ENCODE measurements at regions not wholly inside any gene's neighbourhood (a gene's known extent, or its start where the extent isn't known, plus 50 kb on each side); places are given as distances from the start of the nearest gene placed in this dataset.

- no peak overlapping the region for H3K27ac ChIP-seq
- ATAC-seq: no peak
- no peak overlapping the region for H3K4me3 ChIP-seq
- no peak for DNase-seq
- no peaks in the 10 kb centered on the region for H3K36me3 ChIP-seq (ENCODE audit: insufficient read depth in 1 of 2, low read depth in 1 of 2)
- no peaks in the 10 kb centered on the region for H3K9me3 ChIP-seq
- H3K27me3 ChIP-seq (ENCODE audit: insufficient read depth in 3 of 3, low read length in 2 of 3): peaks cover 0 to 3% (median 0%) of the 10 kb centered on the region in 3 donors
- WGBS, 3 donors: 67 to 81% (median 79%) methylated on average over 2 of the region's 2 CpGs
- H3K4me1 ChIP-seq: no peaks in the 10 kb centered on the region
- no peak for TF ChIP-seq CTCF (IDR thresholded peaks at IDR 0.05)
- intact Hi-C loops (cut with DNase I): no loop called here
Measured at GRCh38 chrX:43316146-43316545, 340.0 kb upstream of the MAOA start.

DNA sequence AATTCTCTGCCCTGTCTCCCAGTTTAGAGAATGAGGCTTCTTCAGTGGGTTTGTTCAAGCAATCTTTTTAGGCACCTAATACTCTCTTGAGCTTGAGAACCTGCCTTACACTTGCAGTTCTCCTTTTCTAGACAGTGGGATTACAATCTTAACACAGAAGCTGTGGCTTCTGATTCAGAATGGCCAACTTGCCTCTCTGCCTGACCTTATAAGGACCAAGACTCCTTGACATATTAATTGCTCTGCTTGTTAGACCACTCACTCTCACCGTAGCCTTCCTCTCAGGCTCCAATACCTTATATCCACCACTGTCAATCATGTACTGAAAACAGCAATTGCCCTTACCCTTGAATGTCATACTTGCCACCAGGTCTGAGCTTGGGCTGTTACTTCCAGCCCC is 338.7 kb upstream of the MAOA start:
- Histone ChIP-seq H3K4me1 (no peaks in the 10 kb centered on the region), H3K36me3 (ENCODE audit: insufficient read depth in 1 of 2, low read depth in 1 of 2) (no peaks in the 10 kb centered on the region), H3K4me3 (no peak overlapping the region), H3K27me3 (ENCODE audit: insufficient read depth in 3 of 3, low read length in 2 of 3) (no peaks in the 10 kb centered on the region), H3K27ac (no peak overlapping the region), H3K9me3 (no peaks in the 10 kb centered on the region)
- ATAC-seq (no peak), DNase-seq (no peak)
- intact Hi-C loops (cut with DNase I): no loop called here
- WGBS, 3 donors: 52 to 64% (median 54%) methylated on average over 1 of the region's 1 CpG
- TF ChIP-seq CTCF (IDR thresholded peaks at IDR 0.05): no peak

GRCh38 chrX:43328358-43328946 is 327.6 kb upstream of the MAOA start:
- no peaks in the 10 kb centered on the region for H3K36me3 ChIP-seq (ENCODE audit: insufficient read depth in 1 of 2, low read depth in 1 of 2)
- H3K27ac ChIP-seq: no peak overlapping the region
- intact Hi-C loops (cut with DNase I): no loop called here
- ATAC-seq: no peak
- no peaks in the 10 kb centered on the region for H3K4me1 ChIP-seq
- no peak overlapping the region for H3K4me3 ChIP-seq
- TF ChIP-seq CTCF (IDR thresholded peaks at IDR 0.05): no peak
- WGBS, 3 donors: 84 to 91% (median 87%) methylated on average over 9 of the region's 9 CpGs
- no peaks in the 10 kb centered on the region for H3K9me3 ChIP-seq
- H3K27me3 ChIP-seq (ENCODE audit: insufficient read depth in 3 of 3, low read length in 2 of 3): no peaks in the 10 kb centered on the region
- no peak for DNase-seq

GRCh38 chrX:43333543-43333942 is 322.6 kb upstream of the MAOA start:
- DNase-seq (no peak), ATAC-seq (no peak)
- Histone ChIP-seq H3K9me3 (peaks cover 6% of the 10 kb centered on the region), H3K27me3 (ENCODE audit: insufficient read depth in 3 of 3, low read length in 2 of 3) (no peaks in the 10 kb centered on the region), H3K4me1 (no peaks in the 10 kb centered on the region), H3K4me3 (no peak overlapping the region), H3K27ac (no peak overlapping the region), H3K36me3 (ENCODE audit: insufficient read depth in 1 of 2, low read depth in 1 of 2) (no peaks in the 10 kb centered on the region)
- TF ChIP-seq CTCF (IDR thresholded peaks at IDR 0.05): no peak
- intact Hi-C loops (cut with DNase I): no loop called here
- 71 to 89% (median 87%) methylated on average over 1 of the region's 1 CpG for WGBS, 3 donors

DNA sequence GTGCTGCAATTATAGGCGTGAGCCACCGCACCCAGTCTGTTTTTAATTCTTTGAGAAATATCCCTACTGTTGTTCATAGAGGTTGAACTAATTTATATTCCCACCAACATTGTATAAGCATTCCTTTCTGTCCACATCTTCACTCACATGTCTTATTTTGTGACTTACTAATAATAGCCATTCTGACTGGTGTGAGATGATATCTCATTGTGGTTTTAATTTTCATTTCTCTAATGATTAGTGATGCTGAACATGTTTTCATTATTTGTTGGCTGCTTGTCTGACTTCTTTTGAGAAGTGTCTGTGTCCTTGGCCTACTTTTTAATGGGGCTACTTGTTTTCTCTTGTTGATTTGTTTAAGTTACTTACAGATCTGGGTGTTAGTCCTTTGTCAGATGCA is 310.9 kb upstream of the MAOA start:
- Histone ChIP-seq H3K4me3 (no peak overlapping the region), H3K4me1 (no peaks in the 10 kb centered on the region), H3K27ac (no peak overlapping the region), H3K36me3 (ENCODE audit: insufficient read depth in 1 of 2, low read depth in 1 of 2) (no peaks in the 10 kb centered on the region), H3K27me3 (ENCODE audit: insufficient read depth in 3 of 3, low read length in 2 of 3) (peaks cover 0 to 2% (median 0%) of the 10 kb centered on the region in 3 donors), H3K9me3 (no peaks in the 10 kb centered on the region)
- TF ChIP-seq CTCF (IDR thresholded peaks at IDR 0.05): no peak
- DNase-seq (no peak), ATAC-seq (no peak)
- 75 to 93% (median 80%) methylated on average over 2 of the region's 2 CpGs for WGBS, 3 donors
- intact Hi-C loops (cut with DNase I): no loop called here
